HepG2 (cell line): ENCODE measurements at regions not wholly inside any gene's neighbourhood (a gene's known extent, or its start where the extent isn't known, plus 50 kb on each side); places are given as distances from the start of the nearest gene placed in this dataset.

Source experiments
- BCL6 ChIP-seq: IDR thresholded peaks from 2 replicates; pipeline ENCODE4 v1.6.1; 2016; ENCODE audit warnings: missing genetic modification reagents, missing compliant biosample characterization
- CAMTA2 ChIP-seq: sonication (generic); formaldehyde crosslinking; IDR thresholded peaks from 2 replicates; pipeline ENCODE4 v1.4.0; 2020; ENCODE audit warnings: mild to moderate bottlenecking, missing genetic modification reagents, borderline replicate concordance
- ELF3 ChIP-seq: IDR thresholded peaks from 2 replicates; pipeline ENCODE4 v1.6.1; 2016; ENCODE audit warnings: missing genetic modification reagents, missing compliant biosample characterization
- EP300 ChIP-seq, 3 experiments: sonication (generic) in 1 of 3; formaldehyde crosslinking in 1 of 3; IDR thresholded peaks; 2 replicates each; pipeline versions ENCODE4 v1.5.1 to v1.6.1; 2011 to 2020; ENCODE audit warnings: low read depth in 2 of 3, low read length in 2 of 3, borderline replicate concordance in 1 of 3, improper control_type of control experiment in 1 of 3, mild to moderate bottlenecking in 1 of 3, missing genetic modification reagents in 1 of 3, moderate library complexity in 1 of 3
- FOXA3 ChIP-seq: IDR thresholded peaks from 2 replicates; pipeline ENCODE4 v1.6.1; 2016; ENCODE audit warnings: missing genetic modification reagents, missing compliant biosample characterization
- FOXP1 ChIP-seq, 2 experiments: fragments of 450-650 bp in 1 of 2; IDR thresholded peaks; 2 replicates each; pipeline ENCODE4 v1.6.1; 2017 to 2018; ENCODE audit warnings: antibody characterized with exemption in 1 of 2
- HMG20A ChIP-seq: IDR thresholded peaks from 2 replicates; pipeline ENCODE4 v1.6.1; 2016; ENCODE audit warnings: borderline replicate concordance
- NCOR1 ChIP-seq: fragments of 200-600 bp; sonication (generic); IDR thresholded peaks from 2 replicates; pipeline ENCODE4 v1.7.0; 2017; ENCODE audit warnings: antibody characterized with exemption, low read length, borderline replicate concordance
- NR2F6 ChIP-seq, 2 experiments: IDR thresholded peaks; 2 replicates each; pipeline ENCODE4 v1.6.1; 2016; ENCODE audit warnings: antibody characterized with exemption in 1 of 2, mild to moderate bottlenecking in 1 of 2
- PAX8 ChIP-seq: sonication (generic); formaldehyde crosslinking; IDR thresholded peaks from 2 replicates; pipeline ENCODE4 v1.8.0; 2022; ENCODE audit warnings: mild to moderate bottlenecking, missing genetic modification reagents, borderline replicate concordance
- RXRB ChIP-seq: IDR thresholded peaks from 2 replicates; pipeline ENCODE4 v1.6.1; 2016; ENCODE audit warnings: borderline replicate concordance, missing genetic modification reagents, missing compliant biosample characterization
- TCF7 ChIP-seq: sonication (generic); IDR thresholded peaks from 2 replicates; pipeline ENCODE4 v1.6.1; 2016; ENCODE audit warnings: antibody characterized with exemption, low read depth
- XRCC5 ChIP-seq: fragments of 200-400 bp; formaldehyde crosslinking; optimal IDR thresholded peaks from 2 replicates; pipeline ENCODE3; 2017; ENCODE audit warnings: mild to moderate bottlenecking, low read length
- ZNF644 ChIP-seq: IDR thresholded peaks from 2 replicates; pipeline ENCODE4 v1.6.1; 2016; ENCODE audit warnings: low read depth
- TF ChIP-seq, protein P1 (sequence below): IDR thresholded peaks from 2 replicates; pipeline ENCODE4 v1.6.1; 2016
- TF ChIP-seq, protein P2 (sequence below): sonication (generic); formaldehyde crosslinking; conservative IDR thresholded peaks from 2 replicates; pipeline ENCODE4 v1.4.0; 2020; ENCODE audit warnings: missing genetic modification reagents
- TF ChIP-seq, protein P3 (sequence below): IDR thresholded peaks from 2 replicates; pipeline ENCODE4 v1.6.1; 2012; ENCODE audit warnings: low read depth, low read length, improper control_type of control experiment
- TF ChIP-seq, protein P4 (sequence below): IDR thresholded peaks from 2 replicates; pipeline ENCODE4 v1.4.0; 2020; ENCODE audit warnings: mild to moderate bottlenecking, missing genetic modification reagents
- TF ChIP-seq, protein P5 (sequence below): IDR thresholded peaks from 2 replicates; pipeline ENCODE4 v1.6.1; 2016; ENCODE audit warnings: missing compliant biosample characterization, missing genetic modification reagents, borderline replicate concordance

DNA sequence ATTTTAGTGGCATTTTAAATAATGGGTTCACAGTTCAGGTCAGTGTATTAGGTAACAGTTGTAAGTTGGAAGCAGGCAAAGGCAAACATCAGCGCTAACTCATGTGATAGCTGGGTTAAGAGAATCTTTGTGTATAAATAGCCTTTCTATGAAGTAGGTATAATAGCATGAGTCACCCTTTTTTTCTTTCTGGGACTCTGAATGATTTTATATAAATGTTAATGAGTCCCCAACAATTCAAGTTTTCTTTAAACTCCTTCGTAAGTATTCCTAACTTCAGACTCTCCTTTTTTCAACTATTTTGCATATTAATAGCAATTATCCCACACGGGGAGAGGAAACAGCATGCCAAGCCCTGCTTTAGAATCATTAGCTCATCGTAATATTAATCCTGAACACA, 384.3 kb downstream of the PIK3C3 start (continued):
- TF ChIP-seq, protein P1, sequence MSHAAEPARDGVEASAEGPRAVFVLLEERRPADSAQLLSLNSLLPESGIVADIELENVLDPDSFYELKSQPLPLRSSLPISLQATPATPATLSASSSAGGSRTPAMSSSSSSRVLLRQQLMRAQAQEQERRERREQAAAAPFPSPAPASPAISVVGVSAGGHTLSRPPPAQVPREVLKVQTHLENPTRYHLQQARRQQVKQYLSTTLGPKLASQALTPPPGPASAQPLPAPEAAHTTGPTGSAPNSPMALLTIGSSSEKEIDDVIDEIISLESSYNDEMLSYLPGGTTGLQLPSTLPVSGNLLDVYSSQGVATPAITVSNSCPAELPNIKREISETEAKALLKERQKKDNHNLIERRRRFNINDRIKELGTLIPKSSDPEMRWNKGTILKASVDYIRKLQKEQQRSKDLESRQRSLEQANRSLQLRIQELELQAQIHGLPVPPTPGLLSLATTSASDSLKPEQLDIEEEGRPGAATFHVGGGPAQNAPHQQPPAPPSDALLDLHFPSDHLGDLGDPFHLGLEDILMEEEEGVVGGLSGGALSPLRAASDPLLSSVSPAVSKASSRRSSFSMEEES (CRISPR knock-in tag) = peak; percentile 81
- TF ChIP-seq, protein P2, sequence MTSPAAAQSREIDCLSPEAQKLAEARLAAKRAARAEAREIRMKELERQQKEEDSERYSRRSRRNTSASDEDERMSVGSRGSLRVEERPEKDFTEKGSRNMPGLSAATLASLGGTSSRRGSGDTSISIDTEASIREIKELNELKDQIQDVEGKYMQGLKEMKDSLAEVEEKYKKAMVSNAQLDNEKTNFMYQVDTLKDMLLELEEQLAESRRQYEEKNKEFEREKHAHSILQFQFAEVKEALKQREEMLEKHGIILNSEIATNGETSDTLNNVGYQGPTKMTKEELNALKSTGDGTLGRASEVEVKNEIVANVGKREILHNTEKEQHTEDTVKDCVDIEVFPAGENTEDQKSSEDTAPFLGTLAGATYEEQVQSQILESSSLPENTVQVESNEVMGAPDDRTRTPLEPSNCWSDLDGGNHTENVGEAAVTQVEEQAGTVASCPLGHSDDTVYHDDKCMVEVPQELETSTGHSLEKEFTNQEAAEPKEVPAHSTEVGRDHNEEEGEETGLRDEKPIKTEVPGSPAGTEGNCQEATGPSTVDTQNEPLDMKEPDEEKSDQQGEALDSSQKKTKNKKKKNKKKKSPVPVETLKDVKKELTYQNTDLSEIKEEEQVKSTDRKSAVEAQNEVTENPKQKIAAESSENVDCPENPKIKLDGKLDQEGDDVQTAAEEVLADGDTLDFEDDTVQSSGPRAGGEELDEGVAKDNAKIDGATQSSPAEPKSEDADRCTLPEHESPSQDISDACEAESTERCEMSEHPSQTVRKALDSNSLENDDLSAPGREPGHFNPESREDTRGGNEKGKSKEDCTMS = no peak
- TF ChIP-seq XRCC5 (no peak), ELF3 (CRISPR knock-in tag) (0 out of 2 replicates have a peak, but pooled peaks have one; percentile 18), FOXP1 (IDR thresholded peaks at IDR 0.05) (no peak), FOXP1 (CRISPR knock-in tag; IDR thresholded peaks at IDR 0.05) (peak; percentile 24; the same call in 1 of the 2 replicates), NCOR1 (peak; percentile 11), PAX8 (CRISPR knock-in tag) (no peak), NR2F6 (IDR thresholded peaks at IDR 0.05) (no peak), NR2F6 (CRISPR knock-in tag; IDR thresholded peaks at IDR 0.05) (peak; percentile 30; the same call in 1 of the 2 replicates), TCF7 (peak; percentile 23; the same call in 1 of the 2 replicates), FOXA3 (CRISPR knock-in tag) (peak; percentile 34; the same call in 1 of the 2 replicates), RXRB (0 out of 2 replicates have a peak, but pooled peaks have one; percentile 32), HMG20A (peak; percentile 52; the same call in 1 of the 2 replicates), EP300 (IDR thresholded peaks at IDR 0.05; ENCODE audit: low read depth in 2 of 2, low read length in 2 of 2) (peak in 1 of 2 experiments; percentile 68; a peak in 2 of 4 replicates), EP300 (CRISPR knock-in tag; IDR thresholded peaks at IDR 0.05; ENCODE audit: borderline replicate concordance) (no peak), CAMTA2 (no peak), BCL6 (CRISPR knock-in tag) (peak; percentile 72), ZNF644 (CRISPR knock-in tag) (0 out of 2 replicates have a peak, but pooled peaks have one; percentile 14)
- TF ChIP-seq, protein P3, sequence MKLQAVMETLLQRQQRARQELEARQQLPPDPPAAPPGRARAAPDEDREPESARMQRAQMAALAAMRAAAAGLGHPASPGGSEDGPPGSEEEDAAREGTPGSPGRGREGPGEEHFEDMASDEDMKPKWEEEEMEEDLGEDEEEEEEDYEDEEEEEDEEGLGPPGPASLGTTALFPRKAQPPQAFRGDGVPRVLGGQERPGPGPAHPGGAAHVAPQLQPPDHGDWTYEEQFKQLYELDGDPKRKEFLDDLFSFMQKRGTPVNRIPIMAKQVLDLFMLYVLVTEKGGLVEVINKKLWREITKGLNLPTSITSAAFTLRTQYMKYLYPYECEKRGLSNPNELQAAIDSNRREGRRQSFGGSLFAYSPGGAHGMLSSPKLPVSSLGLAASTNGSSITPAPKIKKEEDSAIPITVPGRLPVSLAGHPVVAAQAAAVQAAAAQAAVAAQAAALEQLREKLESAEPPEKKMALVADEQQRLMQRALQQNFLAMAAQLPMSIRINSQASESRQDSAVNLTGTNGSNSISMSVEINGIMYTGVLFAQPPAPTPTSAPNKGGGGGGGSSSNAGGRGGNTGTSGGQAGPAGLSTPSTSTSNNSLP = 0 out of 2 replicates have a peak, but pooled peaks have one; percentile 27
- TF ChIP-seq, protein P4, sequence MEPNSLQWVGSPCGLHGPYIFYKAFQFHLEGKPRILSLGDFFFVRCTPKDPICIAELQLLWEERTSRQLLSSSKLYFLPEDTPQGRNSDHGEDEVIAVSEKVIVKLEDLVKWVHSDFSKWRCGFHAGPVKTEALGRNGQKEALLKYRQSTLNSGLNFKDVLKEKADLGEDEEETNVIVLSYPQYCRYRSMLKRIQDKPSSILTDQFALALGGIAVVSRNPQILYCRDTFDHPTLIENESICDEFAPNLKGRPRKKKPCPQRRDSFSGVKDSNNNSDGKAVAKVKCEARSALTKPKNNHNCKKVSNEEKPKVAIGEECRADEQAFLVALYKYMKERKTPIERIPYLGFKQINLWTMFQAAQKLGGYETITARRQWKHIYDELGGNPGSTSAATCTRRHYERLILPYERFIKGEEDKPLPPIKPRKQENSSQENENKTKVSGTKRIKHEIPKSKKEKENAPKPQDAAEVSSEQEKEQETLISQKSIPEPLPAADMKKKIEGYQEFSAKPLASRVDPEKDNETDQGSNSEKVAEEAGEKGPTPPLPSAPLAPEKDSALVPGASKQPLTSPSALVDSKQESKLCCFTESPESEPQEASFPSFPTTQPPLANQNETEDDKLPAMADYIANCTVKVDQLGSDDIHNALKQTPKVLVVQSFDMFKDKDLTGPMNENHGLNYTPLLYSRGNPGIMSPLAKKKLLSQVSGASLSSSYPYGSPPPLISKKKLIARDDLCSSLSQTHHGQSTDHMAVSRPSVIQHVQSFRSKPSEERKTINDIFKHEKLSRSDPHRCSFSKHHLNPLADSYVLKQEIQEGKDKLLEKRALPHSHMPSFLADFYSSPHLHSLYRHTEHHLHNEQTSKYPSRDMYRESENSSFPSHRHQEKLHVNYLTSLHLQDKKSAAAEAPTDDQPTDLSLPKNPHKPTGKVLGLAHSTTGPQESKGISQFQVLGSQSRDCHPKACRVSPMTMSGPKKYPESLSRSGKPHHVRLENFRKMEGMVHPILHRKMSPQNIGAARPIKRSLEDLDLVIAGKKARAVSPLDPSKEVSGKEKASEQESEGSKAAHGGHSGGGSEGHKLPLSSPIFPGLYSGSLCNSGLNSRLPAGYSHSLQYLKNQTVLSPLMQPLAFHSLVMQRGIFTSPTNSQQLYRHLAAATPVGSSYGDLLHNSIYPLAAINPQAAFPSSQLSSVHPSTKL = peak; percentile 74
- TF ChIP-seq, protein P5, sequence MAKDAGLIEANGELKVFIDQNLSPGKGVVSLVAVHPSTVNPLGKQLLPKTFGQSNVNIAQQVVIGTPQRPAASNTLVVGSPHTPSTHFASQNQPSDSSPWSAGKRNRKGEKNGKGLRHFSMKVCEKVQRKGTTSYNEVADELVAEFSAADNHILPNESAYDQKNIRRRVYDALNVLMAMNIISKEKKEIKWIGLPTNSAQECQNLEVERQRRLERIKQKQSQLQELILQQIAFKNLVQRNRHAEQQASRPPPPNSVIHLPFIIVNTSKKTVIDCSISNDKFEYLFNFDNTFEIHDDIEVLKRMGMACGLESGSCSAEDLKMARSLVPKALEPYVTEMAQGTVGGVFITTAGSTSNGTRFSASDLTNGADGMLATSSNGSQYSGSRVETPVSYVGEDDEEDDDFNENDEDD (CRISPR knock-in tag) = no peak
